Upper lobe of left lung (tissue), 4 donors: ENCODE measurements at regions not wholly inside any gene's neighbourhood (a gene's known extent, or its start where the extent isn't known, plus 50 kb on each side); places are given as distances from the start of the nearest gene placed in this dataset.

Experiments
- EP300 ChIP-seq, 4 donors: sonication (generic); formaldehyde crosslinking; IDR thresholded peaks; one replicate each; pipeline ENCODE4 v1.5.1; 2017; ENCODE audit warnings: antibody characterized with exemption in 4 of 4, control low read depth in 2 of 4
- POLR2A ChIP-seq, 4 donors: fragments of 450-650 bp; IDR thresholded peaks; one replicate each; pipeline ENCODE4 v1.5.1; 2016 to 2017; ENCODE audit warnings: antibody characterized with exemption in 4 of 4, mild to moderate bottlenecking in 2 of 4
- TF ChIP-seq, protein P1 (sequence below), 6 experiments: fragments of 450-650 bp in 4 of 6; fragments of 200-600 bp in 2 of 6; sonication (generic) in 2 of 6; IDR thresholded peaks; one replicate each; pipeline ENCODE4 v1.5.1; 2016 to 2019; ENCODE audit warnings: antibody characterized with exemption in 6 of 6

DNA sequence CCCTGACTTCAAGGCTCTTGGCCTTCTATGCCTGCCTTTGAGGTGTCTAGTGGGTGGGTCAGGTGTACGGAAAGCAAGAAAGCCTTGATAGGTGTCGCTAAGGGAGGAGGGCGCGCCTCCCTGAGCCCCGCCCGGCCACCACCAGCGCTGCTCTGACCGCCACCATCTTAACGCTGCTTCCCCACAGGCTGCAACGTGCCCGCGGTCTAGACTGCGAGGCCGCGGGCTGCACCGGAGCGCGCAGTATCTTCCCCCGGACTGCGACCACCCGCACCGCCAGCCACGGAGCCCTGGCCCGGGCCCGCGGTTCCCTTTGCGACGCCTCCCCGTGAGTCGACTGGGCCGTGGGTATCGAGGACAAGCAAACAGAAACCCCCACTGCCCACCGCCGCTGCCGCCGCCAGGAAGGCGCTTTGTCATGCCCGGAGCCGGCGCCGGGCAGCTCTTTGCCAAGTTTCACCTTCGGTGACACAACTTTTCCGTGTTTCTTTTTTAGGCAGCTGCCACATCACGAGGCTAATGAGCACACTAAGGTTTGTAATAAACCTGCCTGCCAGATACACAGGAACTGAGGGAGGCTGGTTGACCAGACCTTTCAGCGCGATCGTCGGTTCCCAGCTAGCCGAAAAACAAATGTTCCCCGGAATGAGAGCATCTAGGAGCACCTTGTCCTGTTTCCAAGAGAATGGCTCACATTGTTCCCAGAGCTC, 335.8 kb upstream of the F9 start:
- TF ChIP-seq EP300 (IDR thresholded peaks at IDR 0.05) (no peak), POLR2A (IDR thresholded peaks at IDR 0.05) (no peak)
- TF ChIP-seq, protein P1, sequence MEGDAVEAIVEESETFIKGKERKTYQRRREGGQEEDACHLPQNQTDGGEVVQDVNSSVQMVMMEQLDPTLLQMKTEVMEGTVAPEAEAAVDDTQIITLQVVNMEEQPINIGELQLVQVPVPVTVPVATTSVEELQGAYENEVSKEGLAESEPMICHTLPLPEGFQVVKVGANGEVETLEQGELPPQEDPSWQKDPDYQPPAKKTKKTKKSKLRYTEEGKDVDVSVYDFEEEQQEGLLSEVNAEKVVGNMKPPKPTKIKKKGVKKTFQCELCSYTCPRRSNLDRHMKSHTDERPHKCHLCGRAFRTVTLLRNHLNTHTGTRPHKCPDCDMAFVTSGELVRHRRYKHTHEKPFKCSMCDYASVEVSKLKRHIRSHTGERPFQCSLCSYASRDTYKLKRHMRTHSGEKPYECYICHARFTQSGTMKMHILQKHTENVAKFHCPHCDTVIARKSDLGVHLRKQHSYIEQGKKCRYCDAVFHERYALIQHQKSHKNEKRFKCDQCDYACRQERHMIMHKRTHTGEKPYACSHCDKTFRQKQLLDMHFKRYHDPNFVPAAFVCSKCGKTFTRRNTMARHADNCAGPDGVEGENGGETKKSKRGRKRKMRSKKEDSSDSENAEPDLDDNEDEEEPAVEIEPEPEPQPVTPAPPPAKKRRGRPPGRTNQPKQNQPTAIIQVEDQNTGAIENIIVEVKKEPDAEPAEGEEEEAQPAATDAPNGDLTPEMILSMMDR (IDR thresholded peaks at IDR 0.05) = no peak
